Tibial artery (tissue), 4 donors: ENCODE measurements at regions not wholly inside any gene's neighbourhood (a gene's known extent, or its start where the extent isn't known, plus 50 kb on each side); places are given as distances from the start of the nearest gene placed in this dataset.

ENCODE experiments used
- DNase-seq, 2 donors: peaks; one replicate each; pipeline ENCODE4 v3.0.0-alpha.2; 2019
- H3K27ac ChIP-seq, 2 donors: fragments of 200-600 bp; sonication (generic) in 1 of 2; 1 replicate in 1 of 2; 2 replicates in 1 of 2; pipeline ENCODE4 v1.5.1; 2018 to 2019; ENCODE audit warnings: mild to moderate bottlenecking in 1 of 2
- H3K27me3 ChIP-seq, 2 donors: fragments of 200-600 bp; sonication (generic) in 1 of 2; one replicate each; pipeline versions ENCODE4 v1.5.1 to v1.6.0; 2016 to 2019
- H3K36me3 ChIP-seq, 3 donors: fragments of 200-600 bp; sonication (generic) in 2 of 3; one replicate each; pipeline ENCODE4 v1.5.1; 2016 to 2019; ENCODE audit warnings: mild to moderate bottlenecking in 2 of 3
- H3K4me1 ChIP-seq, 4 donors: fragments of 200-600 bp; sonication (generic) in 2 of 4; 1 replicate in 3 of 4; 2 replicates in 1 of 4; pipeline ENCODE4 v1.5.1; 2016 to 2019
- H3K4me3 ChIP-seq, 2 donors: fragments of 200-600 bp; sonication (generic) in 1 of 2; 1 replicate in 1 of 2; 2 replicates in 1 of 2; pipeline ENCODE4 v1.5.1; 2018 to 2019; ENCODE audit warnings: mild to moderate bottlenecking in 2 of 2
- H3K9me3 ChIP-seq, 3 donors: fragments of 200-600 bp; sonication (generic) in 1 of 3; one replicate each; pipeline ENCODE4 v1.5.1; 2016 to 2019
- intact Hi-C: fragments of 100-400 bp; cut with DNase I; formaldehyde crosslinking; loops from one replicate; pipeline ENCODE4 v1.15.0; 2023; ENCODE audit warnings: low total_unique reads
- TF ChIP-seq, protein P1 (sequence below), 2 experiments: fragments of 200-600 bp in 1 of 2; fragments of 450-650 bp in 1 of 2; IDR thresholded peaks; one replicate each; pipeline ENCODE4 v1.5.1; 2017 to 2019; ENCODE audit warnings: antibody characterized with exemption in 2 of 2, mild to moderate bottlenecking in 1 of 2, moderate library complexity in 1 of 2

DNA sequence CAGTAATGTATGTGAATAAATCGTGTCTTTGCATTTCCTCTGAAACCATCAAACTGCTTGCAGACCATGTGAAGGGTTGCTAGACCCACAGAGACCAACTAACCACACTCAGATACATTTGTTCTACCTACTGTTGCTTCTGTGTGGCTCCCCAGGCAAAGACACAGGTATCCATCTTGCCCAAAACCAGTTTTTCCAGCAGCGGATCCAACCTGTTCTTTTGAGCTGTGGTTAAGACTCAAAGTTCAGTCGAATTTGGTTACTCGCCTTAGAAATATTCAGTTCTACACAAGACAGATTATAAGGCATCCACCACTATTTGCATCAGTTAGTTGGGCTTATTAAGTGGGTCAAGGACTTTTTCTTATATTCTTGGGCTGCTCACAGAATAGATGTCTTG is 276.2 kb upstream of the EPHA4 start:
- H3K27ac ChIP-seq = no peak overlapping the region
- intact Hi-C loops = no loop called here
- no peak overlapping the region for H3K4me3 ChIP-seq
- no peaks in the 10 kb centered on the region for H3K9me3 ChIP-seq
- H3K36me3 ChIP-seq = no peaks in the 10 kb centered on the region
- TF ChIP-seq, protein P1, sequence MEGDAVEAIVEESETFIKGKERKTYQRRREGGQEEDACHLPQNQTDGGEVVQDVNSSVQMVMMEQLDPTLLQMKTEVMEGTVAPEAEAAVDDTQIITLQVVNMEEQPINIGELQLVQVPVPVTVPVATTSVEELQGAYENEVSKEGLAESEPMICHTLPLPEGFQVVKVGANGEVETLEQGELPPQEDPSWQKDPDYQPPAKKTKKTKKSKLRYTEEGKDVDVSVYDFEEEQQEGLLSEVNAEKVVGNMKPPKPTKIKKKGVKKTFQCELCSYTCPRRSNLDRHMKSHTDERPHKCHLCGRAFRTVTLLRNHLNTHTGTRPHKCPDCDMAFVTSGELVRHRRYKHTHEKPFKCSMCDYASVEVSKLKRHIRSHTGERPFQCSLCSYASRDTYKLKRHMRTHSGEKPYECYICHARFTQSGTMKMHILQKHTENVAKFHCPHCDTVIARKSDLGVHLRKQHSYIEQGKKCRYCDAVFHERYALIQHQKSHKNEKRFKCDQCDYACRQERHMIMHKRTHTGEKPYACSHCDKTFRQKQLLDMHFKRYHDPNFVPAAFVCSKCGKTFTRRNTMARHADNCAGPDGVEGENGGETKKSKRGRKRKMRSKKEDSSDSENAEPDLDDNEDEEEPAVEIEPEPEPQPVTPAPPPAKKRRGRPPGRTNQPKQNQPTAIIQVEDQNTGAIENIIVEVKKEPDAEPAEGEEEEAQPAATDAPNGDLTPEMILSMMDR (IDR thresholded peaks at IDR 0.05) = no peak
- H3K4me1 ChIP-seq = no peaks in the 10 kb centered on the region
- H3K27me3 ChIP-seq = no peaks in the 10 kb centered on the region
- DNase-seq = no peak

DNA sequence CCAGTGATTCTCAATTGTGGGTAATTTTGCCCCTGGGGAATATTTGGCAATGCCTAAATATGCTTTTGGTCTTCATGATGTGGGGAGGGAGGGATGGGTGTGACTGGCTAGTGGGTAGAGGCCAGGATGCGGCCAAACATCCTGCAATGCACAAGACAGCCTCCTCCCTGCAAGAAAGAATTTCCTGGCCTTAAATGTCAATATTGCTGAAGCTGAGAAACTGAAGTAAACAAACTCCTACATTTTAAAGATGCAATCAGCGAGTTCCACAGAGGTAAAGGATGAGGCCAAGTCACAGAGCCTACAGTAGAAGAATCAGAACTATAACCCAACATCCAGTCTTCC is 272.9 kb upstream of the EPHA4 start:
- H3K4me1 ChIP-seq = no peaks in the 10 kb centered on the region
- no peak overlapping the region for H3K27ac ChIP-seq
- TF ChIP-seq, protein P1 (IDR thresholded peaks at IDR 0.05) = no peak
- no peaks in the 10 kb centered on the region for H3K9me3 ChIP-seq
- no peaks in the 10 kb centered on the region for H3K27me3 ChIP-seq
- H3K36me3 ChIP-seq = no peaks in the 10 kb centered on the region
- DNase-seq = no peak
- no peak overlapping the region for H3K4me3 ChIP-seq
- intact Hi-C loops = no loop called here

DNA sequence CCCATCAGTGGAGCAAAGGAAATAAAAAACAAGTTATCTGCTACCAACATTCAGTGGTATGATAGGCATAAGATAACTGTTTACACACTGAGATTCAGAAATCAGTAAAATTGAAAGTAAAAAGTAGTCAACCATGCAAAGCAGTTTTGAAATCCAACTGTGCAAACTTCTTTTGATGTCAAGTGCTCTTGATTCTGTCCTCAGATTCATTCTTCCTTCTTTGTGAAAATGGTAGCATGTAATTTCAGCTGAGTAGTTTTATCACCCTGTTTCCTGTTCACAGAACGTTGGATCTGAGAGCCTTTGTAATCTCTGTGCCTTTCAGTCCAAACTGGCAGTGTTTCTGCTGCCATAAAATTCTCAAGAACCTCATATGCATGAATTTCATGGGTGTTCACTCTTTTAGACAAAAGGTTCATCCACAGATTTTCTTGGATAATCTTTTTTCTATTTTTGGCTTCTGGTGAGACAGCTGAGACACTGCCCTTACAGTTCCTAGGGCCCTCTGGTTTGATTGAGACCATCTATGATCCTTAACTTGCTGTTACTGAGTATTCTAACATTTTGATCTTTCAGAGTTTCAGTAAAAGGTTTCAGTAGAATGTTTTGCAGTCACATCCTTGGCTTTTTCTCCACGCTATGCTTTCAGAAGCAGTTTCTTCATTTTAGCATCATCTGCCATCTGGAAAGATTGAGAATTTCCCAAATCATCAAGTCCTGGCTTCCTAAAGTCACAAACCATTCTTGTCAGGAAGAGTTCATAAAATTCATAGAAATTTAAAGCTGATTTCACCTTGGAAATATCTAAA is 272.3 kb upstream of the EPHA4 start:
- no peak overlapping the region for H3K4me3 ChIP-seq
- no peak for DNase-seq
- no peaks in the 10 kb centered on the region for H3K36me3 ChIP-seq
- intact Hi-C loops = no loop called here
- H3K4me1 ChIP-seq = no peaks in the 10 kb centered on the region
- H3K27me3 ChIP-seq = no peaks in the 10 kb centered on the region
- H3K9me3 ChIP-seq = no peaks in the 10 kb centered on the region
- no peak overlapping the region for H3K27ac ChIP-seq
- TF ChIP-seq, protein P1 (IDR thresholded peaks at IDR 0.05) = no peak

DNA sequence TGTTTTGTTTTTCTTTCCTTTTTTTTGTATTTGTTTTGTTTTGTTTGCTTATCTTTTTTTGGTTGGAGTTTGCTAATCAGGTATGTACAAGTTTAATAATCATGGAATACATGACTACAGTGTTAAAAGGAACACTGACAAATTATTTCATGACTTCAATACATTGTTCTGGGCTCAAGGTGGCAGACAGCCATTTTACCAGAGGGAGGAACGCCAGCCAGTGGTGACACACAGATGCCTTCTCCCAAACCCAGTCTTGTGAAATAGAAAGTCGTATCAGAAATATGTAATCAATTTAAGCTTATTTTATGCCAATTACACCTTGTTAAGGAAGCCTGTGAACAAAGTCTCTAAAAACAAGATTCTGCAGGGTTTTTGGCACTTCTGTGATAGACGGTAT is 264.0 kb upstream of the EPHA4 start:
- Histone ChIP-seq H3K9me3 (no peaks in the 10 kb centered on the region), H3K27ac (no peak overlapping the region), H3K4me3 (no peak overlapping the region), H3K4me1 (no peaks in the 10 kb centered on the region), H3K27me3 (no peaks in the 10 kb centered on the region), H3K36me3 (no peaks in the 10 kb centered on the region)
- no peak for DNase-seq
- intact Hi-C loops = no loop called here
- TF ChIP-seq, protein P1 (IDR thresholded peaks at IDR 0.05) = no peak

DNA sequence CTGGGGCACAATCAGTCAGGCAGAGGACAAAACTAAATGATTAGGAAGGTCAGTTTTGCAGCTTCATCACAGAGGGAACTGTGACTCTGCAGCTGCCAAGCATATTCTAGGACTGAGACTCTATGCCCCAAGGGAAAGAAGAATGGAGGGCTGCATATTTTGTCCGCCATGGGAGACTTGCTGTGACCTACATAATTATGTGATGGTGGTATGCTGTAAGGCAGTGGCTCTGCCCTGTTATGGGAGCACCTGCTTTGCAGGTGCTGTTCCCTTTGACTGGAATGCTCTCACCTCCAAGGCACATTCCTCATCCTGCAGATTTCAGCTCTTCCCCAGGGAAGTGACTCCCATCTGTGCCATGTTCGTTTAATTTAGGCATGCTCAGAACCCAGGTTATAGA is 261.9 kb upstream of the EPHA4 start:
- intact Hi-C loops = no loop called here

More for the DNA sequence above, 261.9 kb upstream of the EPHA4 start:
- Histone ChIP-seq H3K36me3 (no peaks in the 10 kb centered on the region), H3K4me3 (no peak overlapping the region), H3K9me3 (no peaks in the 10 kb centered on the region), H3K4me1 (no peaks in the 10 kb centered on the region), H3K27me3 (no peaks in the 10 kb centered on the region), H3K27ac (no peak overlapping the region)
- no peak for DNase-seq
- TF ChIP-seq, protein P1 (IDR thresholded peaks at IDR 0.05) = no peak
